Suppressor macrophage (primary cell): ENCODE measurements at regions not wholly inside any gene's neighbourhood (a gene's known extent, or its start where the extent isn't known, plus 50 kb on each side); places are given as distances from the start of the nearest gene placed in this dataset.

Experiments
- DNase-seq, 4 experiments: peaks; one replicate each; pipeline ENCODE4 v3.0.0-alpha.2; 2020 to 2022

DNA sequence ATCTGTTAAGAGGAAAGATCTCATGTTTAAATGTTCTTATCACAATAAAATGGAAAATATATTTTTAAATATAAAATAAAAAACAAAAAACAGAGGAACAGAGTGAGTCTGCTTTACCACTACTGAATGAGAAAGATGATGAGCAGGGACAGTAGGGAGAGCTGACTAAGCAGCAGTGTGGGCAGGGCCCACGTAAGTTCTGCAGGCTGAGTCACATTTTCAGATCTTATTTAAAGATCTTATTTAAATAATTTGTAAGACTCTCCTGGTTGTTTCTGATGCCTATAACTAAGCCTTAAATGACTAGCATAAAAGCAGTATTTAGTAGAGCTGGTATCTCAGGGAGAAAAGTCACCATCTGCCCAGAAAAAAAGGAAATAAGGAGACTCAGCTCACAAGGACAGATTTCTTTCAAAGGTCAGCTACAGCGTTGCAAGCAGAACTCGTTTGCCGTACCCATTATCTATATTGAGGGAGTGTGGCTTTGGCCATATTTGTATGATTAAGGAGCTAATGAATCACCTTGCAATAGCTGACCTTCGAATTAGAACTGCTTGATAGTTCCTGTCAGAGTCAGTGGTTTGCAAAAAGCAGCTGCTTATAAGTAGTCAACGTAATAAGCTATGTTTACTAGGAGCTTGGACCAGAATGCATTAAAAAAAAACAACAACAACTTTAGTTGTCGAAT is 322.1 kb upstream of the CHAC2 start:
- DNase-seq, result peak in 2 of 4 experiments; percentile 1 to 26

- DNase-seq, result no peak
Measured at GRCh38 chr2:53442783-53443182, 324.8 kb upstream of the CHAC2 start.

GRCh38 chr2:53442093-53442492 is 325.5 kb upstream of the CHAC2 start:
- DNase-seq, result no peak

GRCh38 chr2:53438692-53439091 is 328.9 kb upstream of the CHAC2 start:
- no peak for DNase-seq

GRCh38 chr2:53438100-53438499 is 329.5 kb upstream of the CHAC2 start:
- no peak for DNase-seq

- DNase-seq, result no peak
Measured at GRCh38 chr2:53437371-53437770, 330.2 kb upstream of the CHAC2 start.

- no peak for DNase-seq
Measured at GRCh38 chr2:53436882-53437281, 330.7 kb upstream of the CHAC2 start.

DNA sequence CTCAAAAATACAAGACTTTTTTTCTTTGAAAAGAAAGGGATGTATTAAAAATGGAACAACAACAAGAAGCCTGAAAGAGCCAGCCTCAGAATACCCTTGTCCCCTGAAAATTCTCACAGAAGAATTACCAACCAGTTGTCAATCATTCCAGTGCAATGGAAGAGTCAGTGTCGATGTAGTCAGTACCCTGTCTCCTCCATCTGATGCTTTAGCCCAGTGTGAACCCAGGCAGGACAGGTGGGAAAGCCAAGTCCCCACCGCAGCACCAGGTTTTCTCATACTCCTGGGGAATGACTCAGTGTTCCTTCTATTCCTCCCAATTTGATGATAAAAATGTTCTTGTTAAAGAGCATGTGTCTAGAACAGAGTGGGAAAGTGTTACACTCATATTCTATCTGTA is 332.0 kb upstream of the CHAC2 start:
- no peak for DNase-seq

DNA sequence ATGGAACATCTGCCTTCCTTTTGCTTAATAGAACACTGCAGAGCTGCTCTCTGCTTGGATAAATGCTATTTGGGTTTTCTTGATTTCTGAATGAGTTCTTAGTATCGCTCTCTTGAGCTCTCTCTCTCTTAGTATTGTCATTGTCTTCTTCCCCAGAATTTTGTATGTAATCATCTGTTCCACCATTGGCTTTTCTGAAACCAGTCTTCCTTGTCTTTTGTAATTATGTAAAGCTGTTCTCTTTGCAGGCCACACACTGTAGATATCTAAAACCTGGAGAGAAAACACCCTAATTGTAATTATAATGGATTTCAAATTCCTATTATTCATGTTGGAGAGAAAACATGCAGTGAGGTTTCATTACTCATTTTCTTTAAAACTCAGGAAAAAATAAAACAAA is 333.1 kb upstream of the CHAC2 start:
- DNase-seq, result no peak

GRCh38 chr2:53432936-53433335 is 334.7 kb upstream of the CHAC2 start:
- DNase-seq, result no peak

- no peak for DNase-seq
Measured at GRCh38 chr2:53429901-53430300, 337.7 kb upstream of the CHAC2 start.

DNA sequence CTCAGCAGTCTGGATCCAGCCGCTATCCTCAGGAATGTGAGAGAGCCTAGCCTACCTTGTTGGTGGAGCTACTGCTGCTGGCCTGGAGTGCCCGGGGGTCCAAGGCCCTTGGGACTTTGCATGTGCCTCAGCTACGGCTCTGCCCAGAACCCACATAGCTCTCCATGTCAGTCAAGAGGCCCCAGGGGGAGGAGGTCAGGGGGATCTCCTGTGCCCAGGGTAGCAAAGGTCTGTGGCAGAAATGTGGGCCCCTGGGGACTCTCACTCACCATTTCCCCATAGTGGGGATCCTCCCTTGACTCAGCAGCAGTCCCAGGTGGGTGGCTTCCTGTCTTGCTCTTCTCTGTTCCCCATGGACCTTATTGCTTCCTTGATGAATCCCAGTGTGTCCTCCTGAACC is 342.7 kb upstream of the CHAC2 start:
- DNase-seq, result no peak

DNA sequence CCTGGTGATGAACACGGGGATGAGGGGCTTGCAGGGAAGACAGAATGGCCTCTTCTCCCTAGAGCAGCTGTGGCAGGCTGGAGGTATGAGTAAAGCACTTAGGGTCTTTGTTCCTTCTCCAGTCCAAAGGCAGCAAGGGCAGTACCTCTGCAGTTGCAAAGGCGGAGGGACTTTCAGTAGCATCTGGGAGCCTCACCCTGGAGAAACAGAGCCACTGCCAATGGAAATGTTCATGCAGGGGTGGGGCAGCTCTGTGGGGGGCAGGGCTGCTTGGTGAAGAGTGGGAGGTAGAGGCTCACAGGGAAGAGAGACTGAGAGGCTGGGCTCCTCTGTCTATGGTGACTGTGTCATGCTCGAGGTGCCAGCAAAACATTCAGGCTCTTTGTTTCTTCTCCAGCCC is 344.1 kb upstream of the CHAC2 start:
- DNase-seq, result no peak

DNA sequence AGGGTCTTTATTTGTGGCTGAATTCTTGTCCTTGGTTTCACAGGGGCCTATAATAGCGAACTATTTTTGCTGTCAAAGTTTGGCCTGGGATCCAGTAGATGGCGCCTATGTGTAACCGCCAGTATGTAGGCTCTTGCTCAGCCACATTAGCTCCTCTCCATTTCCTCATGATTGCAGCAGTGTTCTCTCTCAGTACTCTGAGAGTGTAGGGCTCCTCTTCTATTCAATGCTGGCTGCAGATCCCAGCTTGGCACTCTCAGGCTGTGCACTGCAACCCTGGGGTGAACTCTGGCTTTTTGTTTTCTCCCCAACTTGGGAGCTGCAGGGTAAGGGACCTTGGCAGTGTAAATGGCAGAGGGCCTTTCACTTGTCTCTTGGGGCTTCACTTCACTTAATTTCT is 344.6 kb upstream of the CHAC2 start:
- DNase-seq, result peak; percentile 2 to 37 (median 28)

- DNase-seq, result no peak
Measured at GRCh38 chr2:53417385-53417784, 350.2 kb upstream of the CHAC2 start.

GRCh38 chr2:53407363-53408080 is 360.1 kb upstream of the CHAC2 start:
- no peak for DNase-seq

DNA sequence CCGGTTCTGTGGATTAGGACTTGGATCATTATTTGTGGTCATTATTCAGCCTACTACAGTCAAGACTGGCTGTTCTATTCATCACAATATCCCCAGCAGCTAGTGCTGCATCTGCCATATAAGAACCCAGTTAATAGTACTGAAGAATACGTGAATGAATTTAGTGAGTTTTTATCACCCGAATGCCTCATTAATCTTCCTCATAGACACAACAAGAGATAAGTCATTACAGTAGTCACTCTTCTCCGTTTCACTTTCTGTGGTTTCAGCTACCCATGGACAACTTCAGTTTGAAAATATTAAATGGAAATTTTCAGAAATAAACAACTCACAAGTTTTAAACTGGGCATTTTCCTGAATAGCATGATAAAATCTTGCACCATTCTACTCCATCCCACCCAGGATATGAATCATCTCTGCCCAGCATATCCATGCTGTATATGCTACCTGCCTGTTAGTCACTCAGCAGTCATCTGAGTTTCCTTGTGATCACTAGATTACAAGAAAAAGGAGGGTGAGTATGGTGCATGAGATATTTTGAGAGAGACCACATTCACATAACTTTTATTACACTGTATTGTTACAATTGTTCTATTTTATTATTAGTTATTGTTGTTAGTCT is 363.7 kb upstream of the CHAC2 start:
- no peak for DNase-seq

- DNase-seq, result no peak
Measured at GRCh38 chr2:53397085-53397484, 370.5 kb upstream of the CHAC2 start.

- DNase-seq, result no peak
Measured at GRCh38 chr2:53381271-53381670, 386.3 kb upstream of the CHAC2 start.

DNA sequence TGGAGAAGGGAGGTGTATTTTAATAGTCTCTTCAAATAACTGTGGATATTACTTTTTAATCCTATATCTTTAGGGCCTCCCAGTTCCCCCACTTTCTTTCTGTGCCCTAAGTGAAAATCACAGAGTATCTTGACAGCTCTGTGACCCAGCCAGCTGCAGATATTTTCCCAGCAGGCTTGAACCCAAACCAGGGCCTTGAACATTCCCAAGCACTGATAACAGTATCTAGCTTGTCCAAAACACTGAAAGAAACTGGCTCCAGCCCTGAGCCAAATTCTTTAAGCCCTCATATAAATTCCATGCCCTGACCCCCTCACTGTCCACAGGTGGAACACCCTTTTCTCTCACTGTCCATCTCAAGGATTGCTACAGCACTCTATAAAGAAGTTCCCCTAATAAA is 388.1 kb upstream of the CHAC2 start:
- no peak for DNase-seq

- DNase-seq, result no peak
Measured at GRCh38 chr2:53378791-53379190, 388.8 kb upstream of the CHAC2 start.

DNA sequence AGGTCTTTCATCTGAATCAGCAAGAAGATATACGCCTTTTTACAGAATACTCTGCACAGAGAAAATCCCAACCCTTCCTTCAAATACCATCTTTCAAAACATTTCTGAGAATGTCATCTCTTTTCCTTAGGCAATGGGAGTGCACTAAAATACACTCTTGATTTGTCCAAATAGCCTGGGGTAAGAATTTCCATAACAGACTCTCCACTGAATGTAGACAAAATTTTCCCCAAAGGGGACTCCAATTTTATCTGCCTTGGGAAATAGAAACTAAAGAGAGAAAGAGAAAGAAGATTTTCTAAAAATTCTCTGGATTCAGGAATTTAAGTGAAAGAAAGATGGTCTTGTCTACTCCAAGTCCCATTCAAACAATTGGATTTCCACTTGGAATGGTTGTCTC is 394.5 kb upstream of the CHAC2 start:
- no peak for DNase-seq

- DNase-seq, result no peak
Measured at GRCh38 chr2:53366543-53366942, 401.1 kb upstream of the CHAC2 start.

GRCh38 chr2:53362934-53363333 is 404.7 kb upstream of the CHAC2 start:
- DNase-seq, result no peak
